ENCODE measurements at regions not wholly inside any gene's neighbourhood (a gene's known extent, or its start where the extent isn't known, plus 50 kb on each side); places are given as distances from the start of the nearest gene placed in this dataset.

DNA sequence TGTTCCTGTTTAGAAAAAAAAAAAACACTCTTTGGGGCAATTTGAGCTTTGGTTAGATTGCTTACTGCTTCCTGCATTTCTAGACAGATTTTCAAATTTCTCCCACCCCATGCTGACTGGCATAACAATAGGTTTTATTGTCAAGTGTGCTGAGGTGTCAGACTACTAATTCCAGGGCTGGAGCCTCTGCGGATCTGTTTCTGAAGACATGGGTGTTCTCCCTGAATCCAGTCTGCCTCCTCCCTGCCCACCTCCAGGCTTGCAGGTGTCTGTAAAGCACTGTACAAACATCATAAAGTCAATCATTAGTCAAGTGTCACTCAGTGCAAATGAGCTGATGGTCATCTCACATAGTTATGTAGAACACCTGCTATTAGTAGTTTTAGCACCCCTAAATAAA, 292.4 kb downstream of the GATA3 start:
- TF ChIP-seq EZH2 (IDR thresholded peaks at IDR 0.05; ENCODE audit: insufficient read depth, poor library complexity, severe bottlenecking): no peak
- no peak for TF ChIP-seq EZH2phosphoT487 (IDR thresholded peaks at IDR 0.05; ENCODE audit: insufficient read depth, low read depth)
